HepG2 (cell line): ENCODE measurements at regions not wholly inside any gene's neighbourhood (a gene's known extent, or its start where the extent isn't known, plus 50 kb on each side); places are given as distances from the start of the nearest gene placed in this dataset.

ENCODE experiments used
- CTCF ChIP-seq: sonication (generic); formaldehyde crosslinking; IDR thresholded peaks from 2 replicates; pipeline ENCODE4 v1.5.0; 2020; ENCODE audit warnings: mild to moderate bottlenecking, missing genetic modification reagents, moderate library complexity
- DR1 ChIP-seq: sonication (generic); formaldehyde crosslinking; IDR thresholded peaks from 2 replicates; pipeline ENCODE4 v1.8.0; 2021; ENCODE audit warnings: mild to moderate bottlenecking, missing genetic modification reagents, inconsistent platforms
- ESRRA ChIP-seq: sonication (generic); formaldehyde crosslinking; IDR thresholded peaks from 2 replicates; pipeline ENCODE4 v1.5.1; 2020; ENCODE audit warnings: mild to moderate bottlenecking, low read depth, missing genetic modification reagents
- JUN ChIP-seq: sonication (generic); formaldehyde crosslinking; IDR thresholded peaks from 2 replicates; pipeline ENCODE4 v1.4.0; 2020; ENCODE audit warnings: mild to moderate bottlenecking, missing genetic modification reagents
- MXD1 ChIP-seq: sonication (generic); formaldehyde crosslinking; IDR thresholded peaks from 2 replicates; pipeline ENCODE4 v1.4.0; 2020; ENCODE audit warnings: mild to moderate bottlenecking, missing genetic modification reagents
- PATZ1 ChIP-seq: sonication (generic); formaldehyde crosslinking; IDR thresholded peaks from 2 replicates; pipeline ENCODE4 v1.4.0; 2020; ENCODE audit warnings: missing genetic modification reagents
- YEATS4 ChIP-seq: sonication (generic); formaldehyde crosslinking; IDR thresholded peaks from 2 replicates; pipeline ENCODE4 v1.4.0; 2020; ENCODE audit warnings: missing genetic modification reagents, borderline replicate concordance
- ZBTB7A ChIP-seq: sonication (generic); formaldehyde crosslinking; IDR thresholded peaks from 2 replicates; pipeline ENCODE4 v1.8.0; 2022; ENCODE audit warnings: mild to moderate bottlenecking, missing genetic modification reagents
- ZNF558 ChIP-seq: sonication (generic); formaldehyde crosslinking; IDR thresholded peaks from 2 replicates; pipeline ENCODE4 v1.9.0; 2022; ENCODE audit warnings: mild to moderate bottlenecking, missing genetic modification reagents, borderline replicate concordance
- ZUFSP ChIP-seq: sonication (generic); formaldehyde crosslinking; IDR thresholded peaks from 2 replicates; pipeline ENCODE4 v1.9.0; 2021; ENCODE audit warnings: missing genetic modification reagents, mild to moderate bottlenecking, borderline replicate concordance
- TF ChIP-seq, protein P1 (sequence below): sonication (generic); formaldehyde crosslinking; conservative IDR thresholded peaks from 2 replicates; pipeline ENCODE4 v1.4.0; 2020; ENCODE audit warnings: missing genetic modification reagents
- TF ChIP-seq, protein P2 (sequence below): sonication (generic); formaldehyde crosslinking; IDR thresholded peaks from 2 replicates; pipeline ENCODE4 v1.4.0; 2020; ENCODE audit warnings: missing genetic modification reagents, mild to moderate bottlenecking, borderline replicate concordance
- TF ChIP-seq, protein P3 (sequence below): sonication (generic); formaldehyde crosslinking; IDR thresholded peaks from 2 replicates; pipeline ENCODE4 v1.4.0; 2020; ENCODE audit warnings: missing genetic modification reagents

- TF ChIP-seq, protein P1, sequence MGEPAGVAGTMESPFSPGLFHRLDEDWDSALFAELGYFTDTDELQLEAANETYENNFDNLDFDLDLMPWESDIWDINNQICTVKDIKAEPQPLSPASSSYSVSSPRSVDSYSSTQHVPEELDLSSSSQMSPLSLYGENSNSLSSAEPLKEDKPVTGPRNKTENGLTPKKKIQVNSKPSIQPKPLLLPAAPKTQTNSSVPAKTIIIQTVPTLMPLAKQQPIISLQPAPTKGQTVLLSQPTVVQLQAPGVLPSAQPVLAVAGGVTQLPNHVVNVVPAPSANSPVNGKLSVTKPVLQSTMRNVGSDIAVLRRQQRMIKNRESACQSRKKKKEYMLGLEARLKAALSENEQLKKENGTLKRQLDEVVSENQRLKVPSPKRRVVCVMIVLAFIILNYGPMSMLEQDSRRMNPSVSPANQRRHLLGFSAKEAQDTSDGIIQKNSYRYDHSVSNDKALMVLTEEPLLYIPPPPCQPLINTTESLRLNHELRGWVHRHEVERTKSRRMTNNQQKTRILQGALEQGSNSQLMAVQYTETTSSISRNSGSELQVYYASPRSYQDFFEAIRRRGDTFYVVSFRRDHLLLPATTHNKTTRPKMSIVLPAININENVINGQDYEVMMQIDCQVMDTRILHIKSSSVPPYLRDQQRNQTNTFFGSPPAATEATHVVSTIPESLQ: no peak
- TF ChIP-seq ZUFSP: no peak
- TF ChIP-seq, protein P2, sequence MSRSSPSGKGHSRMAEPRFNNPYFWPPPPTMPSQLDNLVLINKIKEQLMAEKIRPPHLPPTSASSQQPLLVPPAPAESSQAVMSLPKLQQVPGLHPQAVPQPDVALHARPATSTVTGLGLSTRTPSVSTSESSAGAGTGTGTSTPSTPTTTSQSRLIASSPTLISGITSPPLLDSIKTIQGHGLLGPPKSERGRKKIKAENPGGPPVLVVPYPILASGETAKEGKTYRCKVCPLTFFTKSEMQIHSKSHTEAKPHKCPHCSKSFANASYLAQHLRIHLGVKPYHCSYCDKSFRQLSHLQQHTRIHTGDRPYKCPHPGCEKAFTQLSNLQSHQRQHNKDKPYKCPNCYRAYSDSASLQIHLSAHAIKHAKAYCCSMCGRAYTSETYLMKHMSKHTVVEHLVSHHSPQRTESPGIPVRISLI (CRISPR knock-in tag): no peak
- TF ChIP-seq YEATS4 (CRISPR knock-in tag): no peak
- no peak for TF ChIP-seq ESRRA (CRISPR knock-in tag)
- no peak for TF ChIP-seq JUN (CRISPR knock-in tag)
- no peak for TF ChIP-seq CTCF (CRISPR knock-in tag)
- no peak for TF ChIP-seq MXD1 (CRISPR knock-in tag)
- TF ChIP-seq, protein P3, sequence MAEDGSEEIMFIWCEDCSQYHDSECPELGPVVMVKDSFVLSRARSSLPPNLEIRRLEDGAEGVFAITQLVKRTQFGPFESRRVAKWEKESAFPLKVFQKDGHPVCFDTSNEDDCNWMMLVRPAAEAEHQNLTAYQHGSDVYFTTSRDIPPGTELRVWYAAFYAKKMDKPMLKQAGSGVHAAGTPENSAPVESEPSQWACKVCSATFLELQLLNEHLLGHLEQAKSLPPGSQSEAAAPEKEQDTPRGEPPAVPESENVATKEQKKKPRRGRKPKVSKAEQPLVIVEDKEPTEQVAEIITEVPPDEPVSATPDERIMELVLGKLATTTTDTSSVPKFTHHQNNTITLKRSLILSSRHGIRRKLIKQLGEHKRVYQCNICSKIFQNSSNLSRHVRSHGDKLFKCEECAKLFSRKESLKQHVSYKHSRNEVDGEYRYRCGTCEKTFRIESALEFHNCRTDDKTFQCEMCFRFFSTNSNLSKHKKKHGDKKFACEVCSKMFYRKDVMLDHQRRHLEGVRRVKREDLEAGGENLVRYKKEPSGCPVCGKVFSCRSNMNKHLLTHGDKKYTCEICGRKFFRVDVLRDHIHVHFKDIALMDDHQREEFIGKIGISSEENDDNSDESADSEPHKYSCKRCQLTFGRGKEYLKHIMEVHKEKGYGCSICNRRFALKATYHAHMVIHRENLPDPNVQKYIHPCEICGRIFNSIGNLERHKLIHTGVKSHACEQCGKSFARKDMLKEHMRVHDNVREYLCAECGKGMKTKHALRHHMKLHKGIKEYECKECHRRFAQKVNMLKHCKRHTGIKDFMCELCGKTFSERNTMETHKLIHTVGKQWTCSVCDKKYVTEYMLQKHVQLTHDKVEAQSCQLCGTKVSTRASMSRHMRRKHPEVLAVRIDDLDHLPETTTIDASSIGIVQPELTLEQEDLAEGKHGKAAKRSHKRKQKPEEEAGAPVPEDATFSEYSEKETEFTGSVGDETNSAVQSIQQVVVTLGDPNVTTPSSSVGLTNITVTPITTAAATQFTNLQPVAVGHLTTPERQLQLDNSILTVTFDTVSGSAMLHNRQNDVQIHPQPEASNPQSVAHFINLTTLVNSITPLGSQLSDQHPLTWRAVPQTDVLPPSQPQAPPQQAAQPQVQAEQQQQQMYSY (CRISPR knock-in tag): no peak
- TF ChIP-seq ZNF558 (CRISPR knock-in tag): no peak
- TF ChIP-seq PATZ1 (CRISPR knock-in tag): no peak
- no peak for TF ChIP-seq ZBTB7A (CRISPR knock-in tag)
- no peak for TF ChIP-seq DR1
Observed at GRCh38 chr11:109140426-109140825, 281.6 kb upstream of the C11orf87 start.
